Pancreas (tissue), 10 donors: ENCODE measurements at regions not wholly inside any gene's neighbourhood (a gene's known extent, or its start where the extent isn't known, plus 50 kb on each side); places are given as distances from the start of the nearest gene placed in this dataset.
A peak's percentile ranks its signal among the peaks of the same experiment; 100 is the strongest.

Experiments
- ATAC-seq, 4 donors: fragments of 200-7000 bp; cut with Tn5 transposase; one replicate each; pipeline versions ENCODE4 v1.8.0 to v1.9.1; 2020; ENCODE audit warnings: mild to moderate bottlenecking in 4 of 4, moderate library complexity in 4 of 4
- DNase-seq, 6 donors: peaks; one replicate each; pipeline ENCODE4 v3.0.0-alpha.2; 2020
- FAIRE-seq: peaks from 2 replicates; lab custom pipeline; 2012; peaks lifted over from hg19 to GRCh38; lab: Jason Lieb, UNC
- H3K27ac ChIP-seq, 4 donors: fragments of 200-600 bp; sonication (generic); 1 replicate in 3 of 4; 2 replicates in 1 of 4; pipeline versions ENCODE4 v1.5.0 to v1.8.0; 2020
- H3K27me3 ChIP-seq, 4 donors: fragments of 200-600 bp; one replicate each; pipeline ENCODE4 v1.8.0; 2021
- H3K36me3 ChIP-seq, 3 donors: fragments of 200-600 bp; sonication (generic) in 1 of 3; one replicate each; pipeline versions ENCODE4 v1.5.0 to v1.8.0; 2020 to 2021
- H3K4me1 ChIP-seq, 3 donors: fragments of 200-600 bp; one replicate each; pipeline ENCODE4 v1.8.0; 2021
- H3K4me3 ChIP-seq, 4 donors: fragments of 200-600 bp; sonication (generic) in 2 of 4; one replicate each; pipeline versions ENCODE4 v1.5.0 to v1.8.0; 2020 to 2021
- H3K9me3 ChIP-seq, 4 donors: fragments of 200-600 bp; one replicate each; pipeline ENCODE4 v1.8.0; 2021
- WGBS, 2 donors: extraction: QIAGEN DNeasy Blood & Tissue Kit; methylation state at CpG; one replicate each; pipeline ENCODE4 v1.1.7; 2013; 5-methylcytosine and 5-hydroxymethylcytosine counted together
- intact Hi-C, 3 donors: fragments of 100-400 bp; cut with DNase I; formaldehyde crosslinking; loops; one replicate each; pipeline versions ENCODE4 v1.11.1 to v1.14.2; 2022
- TF ChIP-seq, protein P1 (sequence below), 4 donors: fragments of 200-600 bp; sonication (generic) in 3 of 4; IDR thresholded peaks; one replicate each; pipeline versions ENCODE4 v1.5.0 to v1.8.0; 2021; ENCODE audit warnings: antibody characterized with exemption in 4 of 4
- donor health status: healthy with polysubstance abuse.
- donor health status: DM: no; HTN: no; CAD: no; lungs with moderate emphysema.
- donor health status: DM: no; HTN: no; CAD: no.
- donor health status: control.
- donor health status: control.
- donor health status: Bipolar disorder and iron deficiency.
- donor health status: DM: yes; HTN: yes; CAD: no.
- donor health status: DM: no; HTN: no; CAD: no.
- donor health status: DM: no; HTN: no; CAD: no.
- donor health status: DM: yes; HTN: yes; CAD: no.

DNA sequence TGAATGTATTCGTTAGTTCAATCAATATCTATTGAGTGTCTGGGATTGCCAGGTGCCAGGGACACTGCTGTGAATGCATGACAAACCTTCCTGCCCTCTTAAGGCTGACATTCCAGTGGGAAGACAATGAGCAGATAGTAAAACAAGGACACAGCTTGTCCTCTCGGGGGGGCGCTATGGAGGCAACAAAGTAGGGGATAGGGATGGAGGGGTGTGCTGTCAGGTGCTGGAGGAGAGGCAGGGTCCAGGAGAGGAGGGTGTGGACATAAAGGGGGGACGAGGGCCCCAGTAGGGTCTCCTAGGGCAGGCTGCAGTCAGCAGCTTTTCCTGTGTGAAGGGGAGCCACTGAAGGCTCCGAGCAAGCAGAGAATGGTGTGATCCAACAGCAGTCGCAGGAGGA is 198.2 kb upstream of the PDE10A start:
- 49 to 57% methylated on average over 6 of the region's 6 CpGs for WGBS, 2 donors
- TF ChIP-seq, protein P1, sequence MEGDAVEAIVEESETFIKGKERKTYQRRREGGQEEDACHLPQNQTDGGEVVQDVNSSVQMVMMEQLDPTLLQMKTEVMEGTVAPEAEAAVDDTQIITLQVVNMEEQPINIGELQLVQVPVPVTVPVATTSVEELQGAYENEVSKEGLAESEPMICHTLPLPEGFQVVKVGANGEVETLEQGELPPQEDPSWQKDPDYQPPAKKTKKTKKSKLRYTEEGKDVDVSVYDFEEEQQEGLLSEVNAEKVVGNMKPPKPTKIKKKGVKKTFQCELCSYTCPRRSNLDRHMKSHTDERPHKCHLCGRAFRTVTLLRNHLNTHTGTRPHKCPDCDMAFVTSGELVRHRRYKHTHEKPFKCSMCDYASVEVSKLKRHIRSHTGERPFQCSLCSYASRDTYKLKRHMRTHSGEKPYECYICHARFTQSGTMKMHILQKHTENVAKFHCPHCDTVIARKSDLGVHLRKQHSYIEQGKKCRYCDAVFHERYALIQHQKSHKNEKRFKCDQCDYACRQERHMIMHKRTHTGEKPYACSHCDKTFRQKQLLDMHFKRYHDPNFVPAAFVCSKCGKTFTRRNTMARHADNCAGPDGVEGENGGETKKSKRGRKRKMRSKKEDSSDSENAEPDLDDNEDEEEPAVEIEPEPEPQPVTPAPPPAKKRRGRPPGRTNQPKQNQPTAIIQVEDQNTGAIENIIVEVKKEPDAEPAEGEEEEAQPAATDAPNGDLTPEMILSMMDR (IDR thresholded peaks at IDR 0.05): no peak
- no peak for DNase-seq
- Histone ChIP-seq H3K4me1 (peaks cover 0 to 4% (median 0%) of the 10 kb centered on the region in 3 donors), H3K27me3 (no peaks in the 10 kb centered on the region), H3K9me3 (no peaks in the 10 kb centered on the region), H3K27ac (no peak overlapping the region), H3K4me3 (no peak overlapping the region), H3K36me3 (no peaks in the 10 kb centered on the region)
- no peak for ATAC-seq
- no peak for FAIRE-seq
- intact Hi-C loops: no loop called here

DNA sequence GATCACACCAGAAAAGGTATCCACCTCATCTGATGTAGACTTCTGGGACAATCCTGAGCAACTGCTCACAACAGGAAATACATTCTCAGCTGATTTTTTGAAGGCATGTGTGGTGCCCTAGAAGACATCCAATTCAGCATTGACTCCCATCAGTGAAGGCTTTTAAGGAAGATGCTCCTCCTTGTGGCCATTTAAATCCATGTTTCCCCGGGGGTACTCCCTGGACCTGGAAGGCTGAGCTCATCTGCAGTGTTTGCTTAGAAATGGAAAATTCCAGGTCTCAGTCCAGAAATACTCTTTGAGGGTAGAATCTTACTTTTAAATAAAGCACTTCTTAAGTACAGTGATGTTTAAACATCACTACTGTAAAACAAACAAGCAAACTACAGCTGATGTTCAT is 195.5 kb upstream of the PDE10A start:
- Histone ChIP-seq H3K4me3 (no peak overlapping the region), H3K27me3 (peaks cover 0 to 14% (median 0%) of the 10 kb centered on the region in 4 donors), H3K27ac (no peak overlapping the region), H3K36me3 (no peaks in the 10 kb centered on the region), H3K4me1 (no peaks in the 10 kb centered on the region), H3K9me3 (no peaks in the 10 kb centered on the region)
- intact Hi-C loops: loop anchor here in 1 of 3 donors (10.0 kb wide), 1 partner anchor 414 kb away; no protein-coding TSS in a partner anchor
- ATAC-seq: no peak
- no peak for DNase-seq
- FAIRE-seq: no peak
- TF ChIP-seq, protein P1 (IDR thresholded peaks at IDR 0.05): no peak
- WGBS, 2 donors: 27 to 47% methylated on average over 1 of the region's 1 CpG

DNA sequence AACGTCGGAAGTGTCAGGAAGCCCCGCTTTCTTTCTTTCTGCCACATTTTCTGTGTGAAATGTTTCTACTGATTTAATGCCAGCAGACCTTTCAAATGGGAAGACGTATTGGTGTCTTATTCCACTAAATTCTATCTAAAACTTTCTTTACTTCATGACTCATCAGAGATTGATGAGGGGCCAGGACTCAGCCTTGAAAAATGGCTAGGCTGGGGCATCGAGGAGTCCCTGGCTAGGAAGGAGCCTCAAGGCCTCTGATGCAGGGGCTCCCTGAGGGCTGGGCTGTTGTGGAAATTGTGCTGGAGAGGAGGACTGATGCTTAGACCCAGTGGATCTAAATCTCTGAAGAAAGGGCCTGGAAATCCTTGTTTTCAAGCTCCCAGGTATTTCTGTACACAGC is 192.8 kb upstream of the PDE10A start:
- WGBS, 2 donors: 74 to 82% methylated on average over 5 of the region's 5 CpGs
- no peaks in the 10 kb centered on the region for H3K4me1 ChIP-seq
- FAIRE-seq (no peak), DNase-seq (no peak), ATAC-seq (no peak)
- TF ChIP-seq, protein P1 (IDR thresholded peaks at IDR 0.05): no peak
- no peaks in the 10 kb centered on the region for H3K36me3 ChIP-seq
- H3K4me3 ChIP-seq: no peak overlapping the region
- H3K9me3 ChIP-seq: no peaks in the 10 kb centered on the region
- intact Hi-C loops: loop anchor here in 1 of 3 donors (10.0 kb wide), 1 partner anchor 411 kb away; no protein-coding TSS in a partner anchor
- H3K27ac ChIP-seq: no peak overlapping the region
- H3K27me3 ChIP-seq: peaks cover 0 to 18% (median 4%) of the 10 kb centered on the region in 4 donors

DNA sequence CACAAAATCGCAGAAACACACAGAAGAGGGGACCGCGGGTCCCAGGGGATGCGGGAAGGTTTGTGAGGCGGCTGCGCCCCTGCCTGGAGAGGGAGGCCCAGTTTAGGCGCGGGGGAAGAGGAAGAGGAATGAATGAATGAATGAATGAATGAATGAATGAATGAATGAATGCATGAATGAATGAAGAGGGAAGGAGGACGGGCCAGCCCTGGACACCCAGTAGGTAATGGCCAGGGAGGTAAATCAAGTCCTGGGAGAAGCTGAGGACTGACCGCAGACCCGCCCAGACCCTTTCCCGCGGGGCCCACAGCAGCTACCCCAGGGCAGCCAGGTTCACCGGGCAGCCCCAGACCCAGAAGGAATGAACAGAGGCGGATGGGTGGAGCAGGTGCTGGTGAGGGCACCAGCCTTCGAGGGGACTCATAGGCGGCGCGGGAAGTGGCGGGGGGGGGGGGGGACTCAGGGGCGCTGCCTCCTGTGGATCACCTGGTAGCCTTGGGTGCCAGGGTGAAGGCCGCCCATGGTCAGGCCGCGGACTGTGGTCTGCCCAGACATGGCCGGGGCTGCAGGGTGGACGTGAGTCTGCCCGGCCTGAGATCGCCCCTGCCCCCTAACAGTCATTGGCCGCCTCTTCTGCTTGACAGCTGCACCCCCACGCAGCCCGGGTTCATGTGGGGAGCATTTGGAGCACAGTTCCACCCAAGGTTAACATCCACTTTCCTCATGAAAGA is 192.0 kb upstream of the PDE10A start:
- FAIRE-seq (no peak), DNase-seq (peak in 1 of 6 donors; percentile 52), ATAC-seq (no peak)
- Histone ChIP-seq H3K9me3 (no peaks in the 10 kb centered on the region), H3K36me3 (no peaks in the 10 kb centered on the region), H3K27ac (no peak overlapping the region), H3K4me1 (no peaks in the 10 kb centered on the region), H3K27me3 (peaks cover 0 to 18% (median 4%) of the 10 kb centered on the region in 4 donors), H3K4me3 (no peak overlapping the region)
- intact Hi-C loops: loop anchor here in 2 of 3 donors (5.0 to 10.0 kb wide), 2 partner anchors 128 to 410 kb away; no protein-coding TSS in a partner anchor
- TF ChIP-seq, protein P1 (IDR thresholded peaks at IDR 0.05): no peak
- WGBS, 2 donors: 53 to 69% methylated on average over 24 to 31 of the region's 31 CpGs
